GM12878 (cell line): ENCODE measurements at regions not wholly inside any gene's neighbourhood (a gene's known extent, or its start where the extent isn't known, plus 50 kb on each side); places are given as distances from the start of the nearest gene placed in this dataset. TPM values are rescaled to one million over a fixed set of nuclear protein-coding genes. Genes with fewer than 3 reads are reported as not detected.

Source experiments
- ATAC-seq: fragments of 200-7000 bp; cut with Tn5 transposase; 3 replicates; pipeline ENCODE4 v1.9.1; 2020; ENCODE audit warnings: mild to moderate bottlenecking, moderate library complexity
- BruUV-seq: library from RNA; stranded (reverse); fragments of 400-500 nt; replicated peaks from 2 replicates; lab custom pipeline; 2021; lab: Mats Ljungman, UMichigan
- CTCF ChIA-PET: fragments of 300-600 bp; sonication (Branson Sonifier 250); formaldehyde crosslinking; extraction: SDS; loops from one replicate; lab custom pipeline; 2021; ENCODE audit warnings: inconsistent platforms; lab: Yijun Ruan, JAX
- POLR2A ChIA-PET: fragments of 350-600 bp; formaldehyde crosslinking; extraction: SDS; loops from one replicate; lab custom pipeline; 2021; ENCODE audit warnings: inconsistent platforms; lab: Charles Lee
- RAD21 ChIA-PET: fragments of 300-600 bp; sonication (Branson Sonifier 250); formaldehyde crosslinking; loops from one replicate; lab custom pipeline; 2023; ENCODE audit warnings: antibody characterized with exemption; ENCODE audit not compliant: unreplicated experiment; lab: Charles Lee
- SMC1A ChIA-PET: fragments of 300-600 bp; sonication (Branson Sonifier 250); formaldehyde crosslinking; loops from one replicate; lab custom pipeline; 2023; ENCODE audit not compliant: unreplicated experiment, uncharacterized antibody; lab: Charles Lee
- DNase-seq: peaks from one replicate; pipeline ENCODE4 v3.0.0-alpha.2; 2011; ENCODE audit warnings: low read depth, low spot score
- FAIRE-seq: peaks from 3 replicates; lab custom pipeline; 2011; peaks lifted over from hg19 to GRCh38; lab: Jason Lieb, UNC
- H2AFZ ChIP-seq: 2 replicates; pipeline ENCODE4 v1.6.0; 2011; ENCODE audit warnings: low read depth, low read length, control low read depth; ENCODE audit not compliant: control insufficient read depth
- H3K27ac ChIP-seq: 2 replicates; pipeline ENCODE4 v1.5.1; 2011; ENCODE audit warnings: control low read depth; ENCODE audit not compliant: control insufficient read depth, insufficient read depth
- H3K27me3 ChIP-seq, 2 experiments: replicated peaks in 1 of 2; 2 replicates each; pipeline versions ENCODE4 v1.6.0 to v1.6.1; 2011; ENCODE audit warnings: low read length in 1 of 2; ENCODE audit not compliant: control insufficient read depth in 2 of 2, insufficient read depth in 2 of 2
- H3K36me3 ChIP-seq, 2 experiments: 2 replicates each; pipeline ENCODE4 v1.5.1; 2011; ENCODE audit warnings: low read length in 1 of 2; ENCODE audit not compliant: control insufficient read depth in 2 of 2, insufficient read depth in 2 of 2
- H3K4me1 ChIP-seq: 2 replicates; pipeline ENCODE4 v1.6.1; 2011; ENCODE audit warnings: mild to moderate bottlenecking, low read length, moderate library complexity, mixed read lengths; ENCODE audit not compliant: control insufficient read depth, insufficient read depth
- H3K4me2 ChIP-seq: 2 replicates; pipeline ENCODE4 v1.6.0; 2011; ENCODE audit warnings: control low read depth; ENCODE audit not compliant: control insufficient read depth, insufficient read depth
- H3K4me3 ChIP-seq: fragments of 200-600 bp; sonication (generic); 2 replicates; pipeline ENCODE4 v1.5.1; 2016
- H3K79me2 ChIP-seq: 2 replicates; pipeline ENCODE4 v1.6.0; 2011; ENCODE audit warnings: low read length; ENCODE audit not compliant: control insufficient read depth, insufficient read depth
- H3K9ac ChIP-seq: 2 replicates; pipeline ENCODE4 v1.8.0; 2011; ENCODE audit warnings: low read length, control low read depth, mixed read lengths; ENCODE audit not compliant: control insufficient read depth, insufficient read depth
- H3K9me3 ChIP-seq: replicated peaks from 3 replicates; pipeline ENCODE4 v1.5.1; 2011; ENCODE audit warnings: mild to moderate bottlenecking, low read length; ENCODE audit not compliant: control insufficient read depth, insufficient read depth
- H4K20me1 ChIP-seq: 2 replicates; pipeline ENCODE4 v1.6.0; 2011; ENCODE audit not compliant: control insufficient read depth, insufficient read depth
- CREM ChIP-seq: IDR thresholded peaks from 2 replicates; pipeline ENCODE4 v1.6.1; 2014; ENCODE audit warnings: antibody characterized with exemption, low read depth
- FOXK2 ChIP-seq: fragments of 450-650 bp; IDR thresholded peaks from 2 replicates; pipeline ENCODE4 v1.6.1; 2017; ENCODE audit warnings: mild to moderate bottlenecking, moderate library complexity
- KLF5 ChIP-seq: fragments of 450-650 bp; IDR thresholded peaks from 2 replicates; pipeline ENCODE4 v1.6.1; 2014; ENCODE audit warnings: mild to moderate bottlenecking; ENCODE audit not compliant: partially characterized antibody
- LARP7 ChIP-seq: fragments of 450-650 bp; IDR thresholded peaks from 2 replicates; pipeline ENCODE4 v1.6.1; 2017; ENCODE audit warnings: mild to moderate bottlenecking
- POLR2AphosphoS5 ChIP-seq: IDR thresholded peaks from 2 replicates; pipeline ENCODE4 v1.6.1; 2011; ENCODE audit warnings: mild to moderate bottlenecking, low read length, inconsistent platforms
- SUZ12 ChIP-seq: fragments of 200-600 bp; sonication (generic); IDR thresholded peaks from one replicate; pipeline ENCODE4 v1.6.1; 2018; ENCODE audit warnings: antibody characterized with exemption, mild to moderate bottlenecking; ENCODE audit not compliant: unreplicated experiment
- ZZZ3 ChIP-seq: IDR thresholded peaks from 2 replicates; pipeline ENCODE4 v1.6.1; 2011; ENCODE audit warnings: low read depth; ENCODE audit not compliant: control insufficient read depth, insufficient read length
- WGBS: methylation state at CpG from one replicate; pipeline ENCODE4 v1.1.6; 2016; ENCODE audit warnings: low lambda C conversion rate; ENCODE audit not compliant: insufficient replicate concordance, insufficient coverage; ENCODE audit errors: missing lambda C conversion rate; 5-methylcytosine and 5-hydroxymethylcytosine counted together
- in situ Hi-C: fragments of 300-500 bp; cut with MboI; formaldehyde crosslinking; loops from 9 replicates; pipeline ENCODE4 v1.14.3; 2018; ENCODE audit warnings: mixed read lengths
- intact Hi-C: fragments of 100-400 bp; cut with micrococcal nuclease; formaldehyde crosslinking; loops from one replicate; pipeline ENCODE4 v1.14.2; 2022; ENCODE audit not compliant: unreplicated experiment
- small RNA-seq: library from RNA; depleted of rRNA; stranded (forward); fragments of <200 nt; gene quantifications from one replicate; pipeline ENCODE3, GENCODE V24; 2014
- TF ChIP-seq, protein P1 (sequence below): IDR thresholded peaks from 2 replicates; pipeline ENCODE4 v1.6.1; 2011; ENCODE audit warnings: mild to moderate bottlenecking, low read depth, low read length, moderate library complexity; ENCODE audit not compliant: insufficient replicate concordance
- TF ChIP-seq, protein P2 (sequence below): fragments of 450-650 bp; IDR thresholded peaks from 2 replicates; pipeline ENCODE4 v1.6.1; 2017; ENCODE audit warnings: mild to moderate bottlenecking, low read depth, inconsistent platforms; ENCODE audit not compliant: poor library complexity, severe bottlenecking

DNA sequence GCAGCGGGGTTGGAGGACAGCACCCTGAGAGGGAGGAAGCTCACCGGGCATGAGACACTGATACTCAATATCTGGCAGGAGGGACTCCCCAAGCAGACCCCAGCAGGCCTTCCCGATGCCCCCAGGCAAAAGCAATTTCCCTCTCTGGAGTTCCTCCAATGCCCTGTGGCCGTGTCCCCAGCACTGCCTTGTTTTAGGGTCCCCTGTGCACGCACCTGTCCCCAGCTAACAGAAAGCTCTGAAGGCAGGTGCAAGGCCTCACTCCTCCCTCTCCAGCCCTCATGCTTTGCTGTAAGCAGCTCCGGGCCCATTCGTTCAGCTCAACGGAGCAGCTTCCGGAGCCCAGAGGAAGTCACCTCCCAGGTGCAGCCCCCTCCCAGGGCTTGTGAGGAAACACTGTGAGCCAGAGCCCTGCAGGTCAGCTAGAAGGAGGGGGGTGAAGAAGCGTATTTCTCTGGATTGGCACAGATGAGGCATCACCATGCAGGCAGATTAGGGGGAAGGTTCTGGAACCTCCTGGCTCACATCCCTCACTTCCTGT, 50.3 kb upstream of the ID2 start:
- no peak overlapping the region for H2AFZ ChIP-seq

More for the DNA sequence above, 50.3 kb upstream of the ID2 start:
- FAIRE-seq (no peak), DNase-seq (no peak), ATAC-seq (no peak)
- intact Hi-C loops, result no loop called here
- Histone ChIP-seq H3K4me2 (no peak overlapping the region), H3K9ac (no peak overlapping the region), H3K79me2 (no peaks in the 10 kb centered on the region), H3K4me3 (no peak overlapping the region), H3K36me3 (no peaks in the 10 kb centered on the region), H3K27me3 (no peaks in the 10 kb centered on the region), H3K9me3 (no peaks in the 10 kb centered on the region), H3K4me1 (peaks cover 9% of the 10 kb centered on the region; the same call in 1 of the 2 replicates)
- SMC1A ChIA-PET, result interaction anchor here (0.7 to 4.1 kb wide), 13 partner anchors 21 to 159 kb away, joined by 3 to 16 read pairs (median 4); partner anchors contain the start of gene ID2
- no TSS peak for BruUV-seq
- 34% methylated on average over 9 of the region's 10 CpGs for WGBS
- POLR2A ChIA-PET, result interaction anchor here (1.0 to 2.2 kb wide), 4 partner anchors 9 to 50 kb away, joined by 3 to 9 read pairs (median 4); partner anchors contain the start of gene ID2
- in situ Hi-C loops, result no loop called here
- RAD21 ChIA-PET, result interaction anchor here (0.7 to 1.3 kb wide), 5 partner anchors 9 to 1204 kb away, joined by 3 to 6 read pairs (median 4); partner anchors contain the start of gene ID2
- CTCF ChIA-PET, result interaction anchor here (0.6 to 3.1 kb wide), 3 partner anchors 10 to 61 kb away, joined by 3 to 12 read pairs (median 4); no protein-coding TSS in a partner anchor
- TF ChIP-seq LARP7 (no peak), ZZZ3 (no peak), POLR2AphosphoS5 (no peak), FOXK2 (no peak), KLF5 (no peak), CREM (no peak), SUZ12 (no peak)
- TF ChIP-seq, protein P1, sequence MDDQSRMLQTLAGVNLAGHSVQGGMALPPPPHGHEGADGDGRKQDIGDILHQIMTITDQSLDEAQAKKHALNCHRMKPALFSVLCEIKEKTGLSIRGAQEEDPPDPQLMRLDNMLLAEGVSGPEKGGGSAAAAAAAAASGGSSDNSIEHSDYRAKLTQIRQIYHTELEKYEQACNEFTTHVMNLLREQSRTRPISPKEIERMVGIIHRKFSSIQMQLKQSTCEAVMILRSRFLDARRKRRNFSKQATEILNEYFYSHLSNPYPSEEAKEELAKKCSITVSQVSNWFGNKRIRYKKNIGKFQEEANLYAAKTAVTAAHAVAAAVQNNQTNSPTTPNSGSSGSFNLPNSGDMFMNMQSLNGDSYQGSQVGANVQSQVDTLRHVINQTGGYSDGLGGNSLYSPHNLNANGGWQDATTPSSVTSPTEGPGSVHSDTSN, result no peak
- TF ChIP-seq, protein P2, sequence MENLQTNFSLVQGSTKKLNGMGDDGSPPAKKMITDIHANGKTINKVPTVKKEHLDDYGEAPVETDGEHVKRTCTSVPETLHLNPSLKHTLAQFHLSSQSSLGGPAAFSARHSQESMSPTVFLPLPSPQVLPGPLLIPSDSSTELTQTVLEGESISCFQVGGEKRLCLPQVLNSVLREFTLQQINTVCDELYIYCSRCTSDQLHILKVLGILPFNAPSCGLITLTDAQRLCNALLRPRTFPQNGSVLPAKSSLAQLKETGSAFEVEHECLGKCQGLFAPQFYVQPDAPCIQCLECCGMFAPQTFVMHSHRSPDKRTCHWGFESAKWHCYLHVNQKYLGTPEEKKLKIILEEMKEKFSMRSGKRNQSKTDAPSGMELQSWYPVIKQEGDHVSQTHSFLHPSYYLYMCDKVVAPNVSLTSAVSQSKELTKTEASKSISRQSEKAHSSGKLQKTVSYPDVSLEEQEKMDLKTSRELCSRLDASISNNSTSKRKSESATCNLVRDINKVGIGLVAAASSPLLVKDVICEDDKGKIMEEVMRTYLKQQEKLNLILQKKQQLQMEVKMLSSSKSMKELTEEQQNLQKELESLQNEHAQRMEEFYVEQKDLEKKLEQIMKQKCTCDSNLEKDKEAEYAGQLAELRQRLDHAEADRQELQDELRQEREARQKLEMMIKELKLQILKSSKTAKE, result no peak
- TF ChIP-seq, all 136 proteins: peak for 0
- Histone ChIP-seq H3K27ac (no peak overlapping the region), H4K20me1 (no peaks in the 10 kb centered on the region)

Small RNAs in the stretch of these regions (small RNA-seq; reads per million reads assigned to genes)
- gene AC092580.3, result not detected
- gene RNU6ATAC37P, result not detected
- gene SNRPEP5, result not detected
